HepG2 (cell line): ENCODE measurements at regions not wholly inside any gene's neighbourhood (a gene's known extent, or its start where the extent isn't known, plus 50 kb on each side); places are given as distances from the start of the nearest gene placed in this dataset.

Experiments
- BRCA1 ChIP-seq: sonication (generic); formaldehyde crosslinking; IDR thresholded peaks from 2 replicates; pipeline ENCODE4 v1.4.0; 2020; ENCODE audit warnings: missing genetic modification reagents
- KLF16 ChIP-seq, 2 experiments: sonication (generic) in 1 of 2; formaldehyde crosslinking in 1 of 2; IDR thresholded peaks; 2 replicates each; pipeline versions ENCODE4 v1.6.1 to v1.8.0; 2016 to 2023; ENCODE audit warnings: missing genetic modification reagents in 2 of 2, missing compliant biosample characterization in 1 of 2
- KLF6 ChIP-seq: IDR thresholded peaks from 2 replicates; pipeline ENCODE4 v1.8.0; 2016; ENCODE audit warnings: missing biosample characterization, missing genetic modification reagents
- KMT2B ChIP-seq: IDR thresholded peaks from 2 replicates; pipeline ENCODE4 v1.6.1; 2016; ENCODE audit warnings: missing genetic modification reagents, missing compliant biosample characterization
- MTA3 ChIP-seq: sonication (generic); formaldehyde crosslinking; IDR thresholded peaks from 2 replicates; pipeline ENCODE4 v1.4.0; 2020; ENCODE audit warnings: missing genetic modification reagents
- MXD4 ChIP-seq: IDR thresholded peaks from 2 replicates; pipeline ENCODE4 v1.6.1; 2016; ENCODE audit warnings: mild to moderate bottlenecking, missing biosample characterization, missing genetic modification reagents
- PHF21A ChIP-seq: sonication (generic); formaldehyde crosslinking; IDR thresholded peaks from 2 replicates; pipeline ENCODE4 v1.5.0; 2020; ENCODE audit warnings: mild to moderate bottlenecking, missing genetic modification reagents
- POGZ ChIP-seq: sonication (generic); formaldehyde crosslinking; IDR thresholded peaks from 2 replicates; pipeline ENCODE4 v1.4.0; 2020; ENCODE audit warnings: mild to moderate bottlenecking, missing genetic modification reagents
- REPIN1 ChIP-seq: sonication (generic); formaldehyde crosslinking; IDR thresholded peaks from 2 replicates; pipeline ENCODE4 v1.8.0; 2022; ENCODE audit warnings: missing genetic modification reagents, low read depth, mild to moderate bottlenecking, borderline replicate concordance
- SAFB2 ChIP-seq: sonication (generic); formaldehyde crosslinking; IDR thresholded peaks from 2 replicates; pipeline ENCODE4 v1.5.1; 2020; ENCODE audit warnings: missing genetic modification reagents, low read depth, mild to moderate bottlenecking, borderline replicate concordance
- YEATS2 ChIP-seq: sonication (generic); formaldehyde crosslinking; IDR thresholded peaks from 2 replicates; pipeline ENCODE4 v1.4.0; 2020; ENCODE audit warnings: missing genetic modification reagents, borderline replicate concordance
- ZFP37 ChIP-seq: sonication (generic); formaldehyde crosslinking; IDR thresholded peaks from 2 replicates; pipeline ENCODE4 v1.4.0; 2020; ENCODE audit warnings: missing genetic modification reagents, borderline replicate concordance
- ZKSCAN1 ChIP-seq: fragments of 150-350 bp; IDR thresholded peaks from 2 replicates; pipeline ENCODE4 v1.6.1; 2014; ENCODE audit warnings: low read length
- ZMYM2 ChIP-seq: sonication (generic); formaldehyde crosslinking; IDR thresholded peaks from 2 replicates; pipeline ENCODE4 v1.8.0; 2022; ENCODE audit warnings: mild to moderate bottlenecking, missing genetic modification reagents
- ZNF136 ChIP-seq: sonication (generic); formaldehyde crosslinking; IDR thresholded peaks from 2 replicates; pipeline ENCODE4 v1.8.1; 2022; ENCODE audit warnings: low read depth, mild to moderate bottlenecking, moderate library complexity, missing genetic modification reagents
- ZNF3 ChIP-seq: IDR thresholded peaks from 2 replicates; pipeline ENCODE4 v1.7.0; 2017; ENCODE audit warnings: inconsistent platforms
- ZNF430 ChIP-seq: sonication (generic); formaldehyde crosslinking; IDR thresholded peaks from 2 replicates; pipeline ENCODE4 v1.9.0; 2021; ENCODE audit warnings: mild to moderate bottlenecking, missing genetic modification reagents
- ZNF552 ChIP-seq: sonication (generic); formaldehyde crosslinking; IDR thresholded peaks from 2 replicates; pipeline ENCODE4 v1.9.0; 2022; ENCODE audit warnings: missing genetic modification reagents, mild to moderate bottlenecking, borderline replicate concordance
- TF ChIP-seq, protein P1 (sequence below): sonication (generic); formaldehyde crosslinking; IDR thresholded peaks from 2 replicates; pipeline ENCODE4 v1.4.0; 2020; ENCODE audit warnings: missing genetic modification reagents
- TF ChIP-seq, protein P2 (sequence below): sonication (generic); formaldehyde crosslinking; IDR thresholded peaks from 2 replicates; pipeline ENCODE4 v1.4.0; 2020; ENCODE audit warnings: mild to moderate bottlenecking, missing genetic modification reagents
- TF ChIP-seq, protein P3 (sequence below): sonication (generic); formaldehyde crosslinking; IDR thresholded peaks from 2 replicates; pipeline ENCODE4 v1.5.1; 2020; ENCODE audit warnings: mild to moderate bottlenecking, moderate library complexity, missing genetic modification reagents
- TF ChIP-seq, protein P4 (sequence below): sonication (generic); formaldehyde crosslinking; IDR thresholded peaks from 2 replicates; pipeline ENCODE4 v1.4.0; 2020; ENCODE audit warnings: missing genetic modification reagents
- TF ChIP-seq, protein P5 (sequence below): sonication (generic); formaldehyde crosslinking; IDR thresholded peaks from 2 replicates; pipeline ENCODE4 v1.5.1; 2020; ENCODE audit warnings: mild to moderate bottlenecking, missing genetic modification reagents, borderline replicate concordance
- TF ChIP-seq, protein P6 (sequence below): sonication (generic); formaldehyde crosslinking; conservative IDR thresholded peaks from 2 replicates; pipeline ENCODE4 v1.4.0; 2020; ENCODE audit warnings: missing genetic modification reagents

DNA sequence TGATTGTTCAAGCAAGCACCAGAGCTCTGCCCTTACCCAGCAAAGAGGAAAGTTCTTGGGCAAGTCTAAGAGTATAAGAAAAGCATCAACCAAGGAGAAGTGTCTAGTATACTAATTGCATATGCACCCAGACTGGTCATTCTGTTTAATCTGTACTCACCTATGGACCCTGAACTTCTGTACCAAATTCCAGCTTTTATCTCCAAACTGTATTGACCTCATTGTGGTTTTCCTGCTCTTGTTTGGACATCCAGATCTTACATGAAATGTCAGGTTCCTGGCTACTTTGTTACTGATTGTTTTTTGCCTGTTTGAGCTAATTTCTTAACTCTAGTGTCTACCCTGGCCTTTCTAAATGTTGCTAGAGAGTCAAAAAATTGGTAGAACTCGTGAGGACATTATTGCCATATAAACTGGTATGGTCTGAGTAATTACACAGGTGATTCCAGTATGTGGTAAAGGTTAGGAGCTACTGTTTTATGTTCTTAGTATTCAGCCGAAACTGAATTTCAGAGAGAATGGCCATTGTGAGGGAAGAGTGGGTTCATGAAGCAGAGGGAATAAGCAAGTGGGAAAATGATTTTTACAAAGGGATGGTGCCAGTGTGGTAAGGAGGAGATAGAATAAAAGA lies 146.3 kb downstream of the HNMT start (continued):
- TF ChIP-seq REPIN1 (CRISPR knock-in tag) (no peak), MTA3 (CRISPR knock-in tag) (no peak), PHF21A (no peak; the same call in 1 of the 2 replicates), SAFB2 (CRISPR knock-in tag) (no peak; the same call in 1 of the 2 replicates), MXD4 (0 out of 2 replicates have a peak, but pooled peaks have one; percentile 25), ZNF552 (CRISPR knock-in tag) (no peak), ZNF430 (CRISPR knock-in tag) (no peak; the same call in 1 of the 2 replicates), ZFP37 (CRISPR knock-in tag) (peak; percentile 19; the same call in 1 of the 2 replicates), YEATS2 (CRISPR knock-in tag) (no peak; the same call in 1 of the 2 replicates), BRCA1 (CRISPR knock-in tag) (no peak), KMT2B (CRISPR knock-in tag) (0 out of 2 replicates have a peak, but pooled peaks have one; percentile 31), ZKSCAN1 (no peak), ZMYM2 (CRISPR knock-in tag) (peak; percentile 94), KLF6 (CRISPR knock-in tag) (no peak), POGZ (CRISPR knock-in tag) (peak; percentile 99), ZNF136 (CRISPR knock-in tag) (0 out of 2 replicates have a peak, but pooled peaks have one; percentile 51), ZNF3 (CRISPR knock-in tag) (no peak; the same call in 1 of the 2 replicates), KLF16 (CRISPR knock-in tag; IDR thresholded peaks at IDR 0.05) (no peak; a peak in 1 of 4 replicates)
- TF ChIP-seq, protein P1, sequence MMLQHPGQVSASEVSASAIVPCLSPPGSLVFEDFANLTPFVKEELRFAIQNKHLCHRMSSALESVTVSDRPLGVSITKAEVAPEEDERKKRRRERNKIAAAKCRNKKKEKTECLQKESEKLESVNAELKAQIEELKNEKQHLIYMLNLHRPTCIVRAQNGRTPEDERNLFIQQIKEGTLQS (CRISPR knock-in tag) = peak; percentile 44; the same call in 1 of the 2 replicates
- TF ChIP-seq, protein P2, sequence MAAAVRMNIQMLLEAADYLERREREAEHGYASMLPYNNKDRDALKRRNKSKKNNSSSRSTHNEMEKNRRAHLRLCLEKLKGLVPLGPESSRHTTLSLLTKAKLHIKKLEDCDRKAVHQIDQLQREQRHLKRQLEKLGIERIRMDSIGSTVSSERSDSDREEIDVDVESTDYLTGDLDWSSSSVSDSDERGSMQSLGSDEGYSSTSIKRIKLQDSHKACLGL (CRISPR knock-in tag) = no peak
- TF ChIP-seq, protein P3, sequence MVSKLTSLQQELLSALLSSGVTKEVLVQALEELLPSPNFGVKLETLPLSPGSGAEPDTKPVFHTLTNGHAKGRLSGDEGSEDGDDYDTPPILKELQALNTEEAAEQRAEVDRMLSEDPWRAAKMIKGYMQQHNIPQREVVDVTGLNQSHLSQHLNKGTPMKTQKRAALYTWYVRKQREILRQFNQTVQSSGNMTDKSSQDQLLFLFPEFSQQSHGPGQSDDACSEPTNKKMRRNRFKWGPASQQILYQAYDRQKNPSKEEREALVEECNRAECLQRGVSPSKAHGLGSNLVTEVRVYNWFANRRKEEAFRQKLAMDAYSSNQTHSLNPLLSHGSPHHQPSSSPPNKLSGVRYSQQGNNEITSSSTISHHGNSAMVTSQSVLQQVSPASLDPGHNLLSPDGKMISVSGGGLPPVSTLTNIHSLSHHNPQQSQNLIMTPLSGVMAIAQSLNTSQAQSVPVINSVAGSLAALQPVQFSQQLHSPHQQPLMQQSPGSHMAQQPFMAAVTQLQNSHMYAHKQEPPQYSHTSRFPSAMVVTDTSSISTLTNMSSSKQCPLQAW (CRISPR knock-in tag) = peak; percentile 81; the same call in 1 of the 2 replicates
- TF ChIP-seq, protein P4, sequence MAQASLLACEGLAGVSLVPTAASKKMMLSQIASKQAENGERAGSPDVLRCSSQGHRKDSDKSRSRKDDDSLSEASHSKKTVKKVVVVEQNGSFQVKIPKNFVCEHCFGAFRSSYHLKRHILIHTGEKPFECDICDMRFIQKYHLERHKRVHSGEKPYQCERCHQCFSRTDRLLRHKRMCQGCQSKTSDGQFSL = no peak
- TF ChIP-seq, protein P5, sequence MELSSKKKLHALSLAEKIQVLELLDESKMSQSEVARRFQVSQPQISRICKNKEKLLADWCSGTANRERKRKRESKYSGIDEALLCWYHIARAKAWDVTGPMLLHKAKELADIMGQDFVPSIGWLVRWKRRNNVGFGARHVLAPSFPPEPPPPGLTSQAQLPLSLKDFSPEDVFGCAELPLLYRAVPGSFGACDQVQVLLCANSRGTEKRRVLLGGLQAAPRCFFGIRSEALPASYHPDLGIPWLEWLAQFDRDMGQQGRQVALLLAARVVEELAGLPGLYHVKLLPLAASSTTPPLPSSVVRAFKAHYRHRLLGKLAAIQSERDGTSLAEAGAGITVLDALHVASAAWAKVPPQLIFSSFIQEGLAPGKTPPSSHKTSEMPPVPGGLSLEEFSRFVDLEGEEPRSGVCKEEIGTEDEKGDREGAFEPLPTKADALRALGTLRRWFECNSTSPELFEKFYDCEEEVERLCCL = no peak
- TF ChIP-seq, protein P6, sequence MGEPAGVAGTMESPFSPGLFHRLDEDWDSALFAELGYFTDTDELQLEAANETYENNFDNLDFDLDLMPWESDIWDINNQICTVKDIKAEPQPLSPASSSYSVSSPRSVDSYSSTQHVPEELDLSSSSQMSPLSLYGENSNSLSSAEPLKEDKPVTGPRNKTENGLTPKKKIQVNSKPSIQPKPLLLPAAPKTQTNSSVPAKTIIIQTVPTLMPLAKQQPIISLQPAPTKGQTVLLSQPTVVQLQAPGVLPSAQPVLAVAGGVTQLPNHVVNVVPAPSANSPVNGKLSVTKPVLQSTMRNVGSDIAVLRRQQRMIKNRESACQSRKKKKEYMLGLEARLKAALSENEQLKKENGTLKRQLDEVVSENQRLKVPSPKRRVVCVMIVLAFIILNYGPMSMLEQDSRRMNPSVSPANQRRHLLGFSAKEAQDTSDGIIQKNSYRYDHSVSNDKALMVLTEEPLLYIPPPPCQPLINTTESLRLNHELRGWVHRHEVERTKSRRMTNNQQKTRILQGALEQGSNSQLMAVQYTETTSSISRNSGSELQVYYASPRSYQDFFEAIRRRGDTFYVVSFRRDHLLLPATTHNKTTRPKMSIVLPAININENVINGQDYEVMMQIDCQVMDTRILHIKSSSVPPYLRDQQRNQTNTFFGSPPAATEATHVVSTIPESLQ (CRISPR knock-in tag) = no peak; the same call in 1 of the 2 replicates
